ENCODE measurements at regions not wholly inside any gene's neighbourhood (a gene's known extent, or its start where the extent isn't known, plus 50 kb on each side); places are given as distances from the start of the nearest gene placed in this dataset.

- TF ChIP-seq JUN (IDR thresholded peaks at IDR 0.05; ENCODE audit: borderline replicate concordance, insufficient read depth, insufficient read length, low read depth) (no peak), POLR2A (IDR thresholded peaks at IDR 0.05; ENCODE audit: low read depth, low read length) (no peak), POLR2AphosphoS5 (IDR thresholded peaks at IDR 0.05; ENCODE audit: insufficient read depth, low read depth, low read length) (no peak), FOS (IDR thresholded peaks at IDR 0.05; ENCODE audit: borderline replicate concordance, insufficient read depth, low read length) (no peak), GATA2 (IDR thresholded peaks at IDR 0.05; ENCODE audit: insufficient read depth, insufficient read length, low read depth, low read length) (no peak), MAX (IDR thresholded peaks at IDR 0.05; ENCODE audit: insufficient read depth, insufficient read length) (no peak), CTCF (IDR thresholded peaks at IDR 0.05; ENCODE audit: extremely low read depth in 1 of 2, insufficient read depth in 1 of 2, low read depth in 1 of 2, low read length in 2 of 2) (no peak), EZH2 (IDR thresholded peaks at IDR 0.05; ENCODE audit: borderline replicate concordance, low read depth, low read length, severe bottlenecking) (no peak), MYC (IDR thresholded peaks at IDR 0.05; ENCODE audit: low read depth, low read length) (no peak)
- no peak overlapping the region for H3K9ac ChIP-seq (replicated peaks; ENCODE audit: extremely low read depth, insufficient read depth, low read length)
- H3K36me3 ChIP-seq (ENCODE audit: control insufficient read depth in 2 of 2, extremely low read depth in 1 of 2, insufficient read depth in 2 of 2, low read length in 2 of 2): no peaks in the 10 kb centered on the region
- no peak overlapping the region for H3K4me2 ChIP-seq (ENCODE audit: insufficient read depth, low read length)
- BruUV-seq (replicated peaks): no TSS peak
- FAIRE-seq (no peak), DNase-seq (ENCODE audit: low read depth, low spot score) (no peak)
- peaks cover 26% of the 10 kb centered on the region for H3K4me1 ChIP-seq (ENCODE audit: control insufficient read depth, extremely low read depth, insufficient read depth, low read length)
- ChIA-PET POLR2A (interaction anchor here (0.7 kb wide), 1 partner anchor 435 kb away, joined by 4 read pairs; no protein-coding TSS in a partner anchor), CTCF (interaction anchor here (1.4 kb wide), 1 partner anchor 244 kb away, joined by 4 read pairs; no protein-coding TSS in a partner anchor)
- H3K4me3 ChIP-seq (replicated peaks in 1 of 3; ENCODE audit: insufficient read depth in 1 of 3, low read depth in 1 of 3, low read length in 3 of 3): no peak overlapping the region
- H3K9me1 ChIP-seq (replicated peaks; ENCODE audit: control insufficient read depth, extremely low read depth, insufficient read depth, low read length): no peaks in the 10 kb centered on the region
- H3K27me3 ChIP-seq (ENCODE audit: control insufficient read depth in 2 of 2, insufficient read depth in 2 of 2, low read length in 2 of 2): no peaks in the 10 kb centered on the region
- no peaks in the 10 kb centered on the region for H3K9me3 ChIP-seq (replicated peaks; ENCODE audit: control insufficient read depth, insufficient read depth, low read length)
- no peak overlapping the region for H3K27ac ChIP-seq (ENCODE audit: insufficient read depth, low read depth, low read length)
- no peak overlapping the region for H2AFZ ChIP-seq (ENCODE audit: low read depth, low read length)
- H4K20me1 ChIP-seq (replicated peaks; ENCODE audit: control insufficient read depth, extremely low read depth, insufficient read depth, low read length): no peaks in the 10 kb centered on the region
- H3K79me2 ChIP-seq (ENCODE audit: control insufficient read depth, insufficient read depth, low read length): no peaks in the 10 kb centered on the region
- intact Hi-C loops (cut with micrococcal nuclease): no loop called here
- dilution Hi-C loops (cut with MboI; ENCODE audit: extremely low pct_ligation_motif_present, low sequenced_read_pairs): no loop called here
Observed at GRCh38 chr12:85623763-85624162, 212.4 kb downstream of the RASSF9 start.
